ENCODE measurements at regions not wholly inside any gene's neighbourhood (a gene's known extent, or its start where the extent isn't known, plus 50 kb on each side); places are given as distances from the start of the nearest gene placed in this dataset.

GRCh38 chr18:55918444-55918843, 330.5 kb upstream of the TCF4 start:
- no peak for DNase-seq (ENCODE audit: low spot score)
- Histone ChIP-seq H3K27me3 (ENCODE audit: insufficient read depth, poor library complexity, severe bottlenecking) (no peaks in the 10 kb centered on the region), H3K4me3 (ENCODE audit: severe bottlenecking) (no peak overlapping the region)

GRCh38 chr18:55912919-55913318, 324.9 kb upstream of the TCF4 start:
- no peak overlapping the region for H3K27ac ChIP-seq (ENCODE audit: poor library complexity, severe bottlenecking)
- no peak for TF ChIP-seq CTCF (IDR thresholded peaks at IDR 0.05; ENCODE audit: poor library complexity, severe bottlenecking)
- H3K4me1 ChIP-seq (ENCODE audit: insufficient read depth, poor library complexity, severe bottlenecking) = no peaks in the 10 kb centered on the region
- H3K9me3 ChIP-seq (ENCODE audit: severe bottlenecking) = no peaks in the 10 kb centered on the region
- no peak for ATAC-seq (ENCODE audit: low read depth)
- no peaks in the 10 kb centered on the region for H3K36me3 ChIP-seq (ENCODE audit: low read depth)
- H3K4me3 ChIP-seq (ENCODE audit: severe bottlenecking) = no peak overlapping the region
- DNase-seq (ENCODE audit: low spot score) = no peak
- H3K27me3 ChIP-seq (ENCODE audit: insufficient read depth, poor library complexity, severe bottlenecking) = no peaks in the 10 kb centered on the region

More at GRCh38 chr18:55918444-55918843, 330.5 kb upstream of the TCF4 start:
- no peak for TF ChIP-seq CTCF (IDR thresholded peaks at IDR 0.05; ENCODE audit: poor library complexity, severe bottlenecking)
- ATAC-seq (ENCODE audit: low read depth) = no peak
- Histone ChIP-seq H3K27ac (ENCODE audit: poor library complexity, severe bottlenecking) (no peak overlapping the region), H3K9me3 (ENCODE audit: severe bottlenecking) (no peaks in the 10 kb centered on the region), H3K4me1 (ENCODE audit: insufficient read depth, poor library complexity, severe bottlenecking) (no peaks in the 10 kb centered on the region), H3K36me3 (ENCODE audit: low read depth) (no peaks in the 10 kb centered on the region)

- H3K36me3 ChIP-seq (ENCODE audit: low read depth) = no peaks in the 10 kb centered on the region
- H3K9me3 ChIP-seq (ENCODE audit: severe bottlenecking) = no peaks in the 10 kb centered on the region
- no peak overlapping the region for H3K4me3 ChIP-seq (ENCODE audit: severe bottlenecking)
- no peak overlapping the region for H3K27ac ChIP-seq (ENCODE audit: poor library complexity, severe bottlenecking)
- no peaks in the 10 kb centered on the region for H3K4me1 ChIP-seq (ENCODE audit: insufficient read depth, poor library complexity, severe bottlenecking)
- no peak for TF ChIP-seq CTCF (IDR thresholded peaks at IDR 0.05; ENCODE audit: poor library complexity, severe bottlenecking)
- DNase-seq (ENCODE audit: low spot score) (no peak), ATAC-seq (ENCODE audit: low read depth) (no peak)
- H3K27me3 ChIP-seq (ENCODE audit: insufficient read depth, poor library complexity, severe bottlenecking) = no peaks in the 10 kb centered on the region
Measured at GRCh38 chr18:55912071-55912470, 324.1 kb upstream of the TCF4 start.

- Histone ChIP-seq H3K4me3 (ENCODE audit: severe bottlenecking) (no peak overlapping the region), H3K9me3 (ENCODE audit: severe bottlenecking) (no peaks in the 10 kb centered on the region), H3K4me1 (ENCODE audit: insufficient read depth, poor library complexity, severe bottlenecking) (peaks cover 7% of the 10 kb centered on the region), H3K36me3 (ENCODE audit: low read depth) (no peaks in the 10 kb centered on the region), H3K27me3 (ENCODE audit: insufficient read depth, poor library complexity, severe bottlenecking) (no peaks in the 10 kb centered on the region), H3K27ac (ENCODE audit: poor library complexity, severe bottlenecking) (no peak overlapping the region)
- DNase-seq (ENCODE audit: low spot score) (no peak), ATAC-seq (ENCODE audit: low read depth) (no peak)
- TF ChIP-seq CTCF (IDR thresholded peaks at IDR 0.05; ENCODE audit: poor library complexity, severe bottlenecking) = no peak
Measured at GRCh38 chr18:55910296-55910695, 322.3 kb upstream of the TCF4 start.

GRCh38 chr18:55908901-55909366, 320.9 kb upstream of the TCF4 start:
- no peak for ATAC-seq (ENCODE audit: low read depth)
- H3K4me1 ChIP-seq (ENCODE audit: insufficient read depth, poor library complexity, severe bottlenecking) = peaks cover 14% of the 10 kb centered on the region
- no peak for DNase-seq (ENCODE audit: low spot score)
- no peaks in the 10 kb centered on the region for H3K36me3 ChIP-seq (ENCODE audit: low read depth)
- H3K4me3 ChIP-seq (ENCODE audit: severe bottlenecking) = no peak overlapping the region
- no peaks in the 10 kb centered on the region for H3K27me3 ChIP-seq (ENCODE audit: insufficient read depth, poor library complexity, severe bottlenecking)
- no peak for TF ChIP-seq CTCF (IDR thresholded peaks at IDR 0.05; ENCODE audit: poor library complexity, severe bottlenecking)
- no peaks in the 10 kb centered on the region for H3K9me3 ChIP-seq (ENCODE audit: severe bottlenecking)
- H3K27ac ChIP-seq (ENCODE audit: poor library complexity, severe bottlenecking) = no peak overlapping the region
